HG03442 (cell line): ENCODE measurements at regions not wholly inside any gene's neighbourhood (a gene's known extent, or its start where the extent isn't known, plus 50 kb on each side); places are given as distances from the start of the nearest gene placed in this dataset.
"Not testable (repeated sequence)": the region's sequence is repeated elsewhere in the genome, so short reads cannot be mapped to it uniquely, and the experiment has no call there.

Experiments used
- ATAC-seq: cut with Tn5 transposase; IDR thresholded peaks from one replicate; pipeline ENCODE4 v1.9.1; 2021; ENCODE audit warnings: mild to moderate bottlenecking, moderate library complexity; ENCODE audit not compliant: unreplicated experiment

DNA sequence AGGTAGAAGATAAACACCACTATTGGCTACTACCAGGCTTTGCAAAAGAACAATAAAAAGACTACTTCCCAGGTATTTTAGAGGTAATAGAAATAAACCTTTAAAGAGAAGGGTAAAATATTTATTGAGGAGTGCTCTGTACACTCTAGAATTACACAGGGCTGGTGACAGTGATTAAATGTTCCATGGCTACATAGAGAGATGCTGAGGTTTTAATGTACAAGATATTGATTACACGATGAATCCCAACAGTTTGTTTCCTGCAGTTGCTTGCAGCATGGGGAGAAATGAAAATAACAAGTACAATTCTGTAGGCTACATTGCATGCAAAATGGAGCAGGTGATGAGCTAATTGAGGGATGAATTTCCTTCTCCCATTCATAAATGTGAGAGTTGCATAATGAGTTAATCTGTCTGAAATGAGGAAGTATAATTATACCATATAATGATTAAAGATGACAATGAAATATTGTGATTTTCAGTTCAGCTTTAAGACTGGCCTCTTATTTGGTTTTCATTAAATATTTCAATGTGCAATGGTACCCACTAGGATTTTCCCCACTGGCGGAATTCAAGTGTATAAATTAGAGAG is 266.1 kb downstream of the SOCS6 start:
- ATAC-seq = no peak

DNA sequence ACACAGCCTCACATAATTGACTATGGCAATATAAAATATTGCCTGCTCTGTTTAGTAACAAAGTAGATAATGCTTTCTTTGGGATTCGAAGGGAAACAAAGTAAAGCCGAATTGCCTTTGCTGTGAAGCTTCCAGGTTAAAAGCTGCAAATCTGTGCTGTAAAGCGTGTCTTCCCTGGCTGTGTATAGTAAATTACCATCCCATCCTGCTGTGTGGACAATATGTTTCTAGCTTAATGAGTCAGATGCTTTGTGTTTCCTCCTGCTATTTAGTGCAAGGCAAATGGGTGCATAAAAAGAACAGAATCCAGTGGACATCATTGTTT is 265.1 kb downstream of the SOCS6 start:
- no peak for ATAC-seq

DNA sequence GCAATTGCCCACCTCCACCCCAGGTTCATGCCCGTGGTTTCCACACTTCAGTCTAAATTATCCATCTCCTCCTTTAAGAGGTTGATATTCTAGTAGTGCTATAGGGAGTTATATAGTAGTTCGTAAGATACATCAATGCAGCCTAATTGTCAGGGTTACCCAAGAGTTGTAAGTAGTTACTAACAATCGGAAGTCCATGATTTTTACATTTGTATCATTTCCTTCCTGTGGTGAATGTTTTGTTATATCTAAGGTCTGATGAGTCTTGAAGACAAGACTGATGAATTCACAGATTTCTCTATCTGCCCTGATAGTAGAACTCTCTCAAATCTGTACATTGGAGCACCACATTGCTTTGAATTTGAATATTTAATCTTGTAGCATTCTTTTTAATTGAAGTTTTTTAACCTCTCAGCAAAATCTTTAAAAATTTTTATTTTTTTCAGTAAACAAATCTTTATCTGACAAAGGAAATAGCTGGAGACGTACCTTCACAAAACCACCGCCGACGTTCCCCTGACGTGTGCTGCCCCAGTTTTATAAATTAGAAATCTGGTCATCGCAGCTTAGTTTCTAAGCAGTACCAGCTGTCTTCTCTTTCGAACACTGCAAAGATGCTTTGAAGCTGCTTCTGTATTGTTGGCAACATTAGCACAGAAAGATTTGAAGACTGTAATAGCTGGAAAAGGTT is 264.5 kb downstream of the SOCS6 start:
- no peak for ATAC-seq

DNA sequence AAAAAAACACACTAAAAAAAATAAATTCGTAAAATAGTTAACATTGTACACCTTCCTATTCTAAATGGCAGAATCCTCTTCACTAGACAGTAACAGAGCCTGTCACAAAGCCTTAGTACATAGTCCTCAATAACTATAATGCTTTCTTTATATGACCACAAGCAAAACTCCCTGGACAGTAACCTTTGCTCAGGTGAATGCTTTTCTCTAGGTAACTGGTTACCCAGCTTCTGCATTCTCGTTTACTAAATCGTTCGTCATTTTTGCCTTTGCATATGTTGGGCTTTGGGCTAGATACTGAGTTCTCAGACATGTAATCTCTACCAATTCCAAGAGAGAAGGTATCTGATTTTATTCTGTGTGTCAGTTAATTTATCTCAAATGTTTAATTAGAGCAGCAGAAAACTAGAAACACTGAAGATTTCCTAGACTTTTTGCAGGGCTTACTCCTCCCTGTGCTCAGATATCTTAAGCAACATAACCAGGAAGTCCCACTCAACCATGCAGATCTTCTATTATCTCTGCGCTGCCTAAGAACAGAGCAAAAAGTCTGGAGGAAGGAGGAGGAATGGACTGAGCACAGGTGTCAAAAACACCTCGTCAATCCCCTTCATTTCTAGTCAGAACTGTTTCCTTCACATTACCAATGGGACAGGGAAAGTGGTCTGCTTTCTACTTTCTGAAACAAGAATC is 247.7 kb downstream of the SOCS6 start:
- no peak for ATAC-seq

DNA sequence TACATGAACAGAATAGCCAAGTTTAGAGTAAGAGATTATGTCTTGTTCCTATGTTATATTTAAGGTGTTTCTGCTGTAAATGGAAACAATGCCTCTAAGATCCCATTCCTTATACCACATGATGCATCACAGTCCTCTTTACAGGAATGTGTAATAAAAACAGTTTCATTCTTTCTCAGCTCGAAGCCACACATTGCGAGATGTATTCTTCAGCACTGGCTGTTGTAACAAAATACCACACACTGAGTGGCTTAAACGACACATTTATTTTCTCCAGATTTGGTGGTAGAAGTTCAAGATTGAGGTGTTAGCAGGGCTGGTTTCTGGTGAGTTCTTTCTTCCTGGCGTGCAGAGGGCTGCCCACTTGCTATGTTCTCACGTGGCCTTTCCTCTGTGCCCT is 246.2 kb downstream of the SOCS6 start:
- ATAC-seq = no peak

DNA sequence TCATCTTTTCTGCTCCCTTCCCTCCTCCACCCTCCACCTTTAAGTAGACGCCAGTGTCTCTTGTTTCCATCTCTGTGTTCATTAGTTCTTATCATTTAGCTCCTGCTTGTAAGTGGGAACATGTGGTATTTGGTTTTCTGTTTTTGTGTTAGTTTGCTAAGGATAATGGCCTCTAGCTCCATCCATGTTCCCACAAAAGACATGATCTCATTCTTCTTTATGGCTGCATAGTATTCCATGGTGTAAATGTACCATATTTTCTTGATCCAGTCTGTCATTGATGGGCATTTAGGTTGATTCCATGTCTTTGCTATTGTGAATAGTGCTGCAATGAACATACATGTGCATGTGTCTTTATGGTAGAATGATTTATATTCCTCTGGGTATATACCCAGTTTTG is 236.5 kb downstream of the SOCS6 start:
- ATAC-seq = not testable (repeated sequence)

DNA sequence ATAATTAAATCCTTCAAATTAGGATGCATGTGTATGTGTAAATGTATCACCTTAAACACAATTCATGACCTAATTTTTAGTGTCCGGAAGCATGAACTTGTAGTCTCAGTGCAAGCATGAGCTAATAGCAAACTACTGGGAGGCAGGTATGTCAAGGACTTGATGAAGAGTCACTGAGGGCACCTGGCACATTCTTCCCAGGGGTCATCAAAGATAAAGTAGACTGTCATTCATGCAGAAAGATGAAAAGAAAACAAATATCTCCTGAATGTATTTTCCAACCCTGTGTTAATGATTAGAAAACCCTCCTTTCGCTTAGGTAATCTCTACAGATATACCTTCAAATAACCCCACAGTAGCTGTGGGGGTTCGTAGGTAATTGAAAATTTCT is 234.9 kb downstream of the SOCS6 start:
- no peak for ATAC-seq

DNA sequence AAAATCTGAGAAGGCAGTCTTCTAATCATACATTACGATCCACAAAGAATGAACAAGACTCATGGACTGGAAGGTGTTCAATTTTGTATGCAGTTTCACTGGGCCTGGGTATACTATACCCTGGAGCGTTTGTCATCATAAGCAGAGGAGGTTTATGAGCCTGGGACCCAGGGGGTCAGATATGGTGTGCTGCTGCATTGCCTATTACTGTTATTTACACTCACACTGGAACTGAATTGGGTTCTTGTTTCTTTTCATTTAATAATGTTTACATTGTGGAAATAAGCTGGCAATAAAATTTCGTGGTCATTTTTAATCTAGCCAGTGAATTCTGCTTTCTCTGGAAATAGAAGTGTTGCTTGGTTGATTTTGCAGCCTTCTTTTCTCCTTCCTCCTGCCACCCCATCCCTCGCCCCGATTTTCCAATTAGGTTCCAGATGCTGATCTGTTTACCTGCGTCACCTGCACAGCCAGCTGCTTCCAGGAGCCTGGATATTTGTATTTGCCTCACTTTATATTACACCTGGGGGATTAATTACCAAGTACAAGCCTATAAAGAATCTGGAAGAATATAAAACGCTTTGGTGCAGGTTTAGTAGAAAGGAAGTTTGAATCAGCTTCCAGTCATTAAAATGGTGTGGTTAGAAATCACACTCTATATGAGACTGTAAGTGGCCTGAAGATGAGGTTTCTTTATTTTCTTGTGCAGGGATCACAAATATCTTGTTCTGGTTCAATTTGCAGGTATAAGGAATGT is 234.4 kb downstream of the SOCS6 start:
- no peak for ATAC-seq

DNA sequence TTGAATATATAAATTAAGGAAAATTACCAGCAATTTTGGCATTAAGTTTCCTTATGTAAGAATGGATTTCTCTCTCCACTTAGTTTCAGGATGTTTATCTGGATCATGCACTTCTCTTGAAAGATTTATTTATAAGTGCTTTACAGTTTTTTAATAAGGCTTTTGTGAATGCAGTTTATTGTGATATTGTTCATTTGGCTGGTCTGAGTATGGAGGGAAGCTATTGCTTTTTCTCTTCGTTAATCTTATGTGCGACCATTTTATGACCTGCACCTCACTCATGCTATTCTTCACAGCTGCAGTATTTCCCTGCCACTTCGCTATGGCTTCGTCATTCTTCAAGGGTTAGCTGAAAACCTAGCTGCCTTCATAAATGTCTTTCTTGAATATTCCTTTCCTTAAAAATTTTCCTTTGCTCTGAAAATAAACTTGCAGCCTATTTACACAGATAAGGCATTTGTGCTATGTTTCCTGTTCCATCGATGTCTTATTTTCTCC is 233.4 kb downstream of the SOCS6 start:
- ATAC-seq = no peak

DNA sequence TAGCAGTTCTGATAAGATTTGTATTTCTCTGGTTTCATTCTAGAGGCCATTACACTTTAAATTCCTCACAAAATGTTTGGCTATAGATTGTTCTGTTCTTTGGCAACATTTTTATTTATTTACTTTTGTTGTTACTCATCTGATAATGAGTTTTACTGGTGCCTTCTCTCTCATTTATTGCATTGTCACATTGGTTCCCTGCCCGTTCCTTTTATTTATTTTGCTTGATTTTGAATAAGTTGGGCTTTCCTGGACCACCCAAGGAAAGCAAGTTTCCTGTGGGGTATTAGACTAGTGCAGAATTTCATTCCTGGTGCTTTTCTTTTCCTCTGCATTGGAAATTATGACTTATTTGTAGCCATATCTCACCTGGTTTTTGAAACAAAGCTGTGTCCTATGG is 232.0 kb downstream of the SOCS6 start:
- no peak for ATAC-seq

DNA sequence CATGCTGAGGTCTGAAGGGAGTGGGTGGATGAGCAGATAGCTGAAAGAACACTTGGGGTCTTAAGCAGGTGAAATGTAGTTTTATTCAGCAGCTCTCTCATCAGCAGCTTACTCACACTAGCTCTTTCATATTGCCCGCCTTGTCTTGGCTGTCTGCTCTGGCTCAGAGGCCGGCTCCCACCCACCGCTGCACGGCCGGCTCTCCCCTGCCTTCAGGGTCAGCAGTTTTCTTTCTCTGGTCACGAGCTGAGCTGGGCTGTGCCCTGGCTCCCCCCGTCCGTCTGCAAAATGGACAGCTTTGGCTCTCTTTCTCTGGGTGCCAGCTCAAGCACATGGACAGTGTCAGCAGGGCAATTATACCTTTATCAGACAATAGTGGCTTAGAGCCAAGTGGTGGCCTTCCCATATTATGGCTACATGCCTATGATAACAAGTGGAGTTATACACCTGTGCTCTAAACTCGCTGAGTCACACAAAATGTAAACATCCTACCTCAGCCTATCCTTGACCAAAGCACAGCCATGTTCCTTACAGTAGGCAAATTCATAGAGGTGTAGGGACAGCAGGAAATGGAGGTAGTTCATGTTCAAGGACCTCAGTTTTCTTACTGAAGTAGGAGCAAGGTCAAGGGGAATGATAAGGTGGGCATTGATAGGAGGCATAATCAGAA is 224.8 kb downstream of the SOCS6 start:
- ATAC-seq = no peak

DNA sequence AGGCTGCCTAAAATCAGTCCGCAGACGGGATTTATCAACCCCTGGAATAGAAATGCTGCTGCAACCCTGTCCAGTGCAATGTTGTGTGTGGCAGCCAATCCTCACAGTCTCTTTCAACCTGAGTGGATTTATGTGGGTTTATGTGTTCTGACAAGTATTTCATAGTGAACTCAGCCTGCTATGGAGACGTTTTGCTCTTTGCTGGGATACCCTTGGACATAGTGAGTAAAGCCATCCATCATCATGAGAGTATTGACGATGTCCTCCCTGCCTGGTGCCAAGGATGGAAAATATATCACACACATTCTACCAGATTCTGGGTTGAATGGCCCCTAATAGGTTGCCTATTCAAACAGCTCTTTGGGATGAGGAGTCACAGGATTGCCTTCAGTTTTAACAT is 219.1 kb downstream of the SOCS6 start:
- ATAC-seq = no peak

DNA sequence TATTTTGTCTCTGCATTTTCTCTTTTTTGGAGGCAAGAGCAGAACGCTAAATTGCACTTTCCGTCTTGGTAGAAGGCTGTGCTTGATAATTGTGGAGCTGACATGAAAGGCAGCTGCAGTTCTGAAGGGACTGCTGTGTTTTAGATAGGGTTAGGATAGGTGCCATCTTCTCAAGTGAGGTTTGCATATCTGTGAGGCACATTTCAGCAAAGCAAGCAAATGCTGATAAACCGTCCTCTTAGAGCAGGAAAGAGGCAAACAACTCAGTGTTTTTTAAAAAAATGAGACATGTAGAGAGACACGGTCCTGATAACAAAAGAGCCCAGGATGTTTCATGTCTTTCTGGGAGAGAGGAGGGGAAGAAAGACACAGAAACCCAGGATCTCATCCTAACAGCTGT is 217.7 kb downstream of the SOCS6 start:
- no peak for ATAC-seq

DNA sequence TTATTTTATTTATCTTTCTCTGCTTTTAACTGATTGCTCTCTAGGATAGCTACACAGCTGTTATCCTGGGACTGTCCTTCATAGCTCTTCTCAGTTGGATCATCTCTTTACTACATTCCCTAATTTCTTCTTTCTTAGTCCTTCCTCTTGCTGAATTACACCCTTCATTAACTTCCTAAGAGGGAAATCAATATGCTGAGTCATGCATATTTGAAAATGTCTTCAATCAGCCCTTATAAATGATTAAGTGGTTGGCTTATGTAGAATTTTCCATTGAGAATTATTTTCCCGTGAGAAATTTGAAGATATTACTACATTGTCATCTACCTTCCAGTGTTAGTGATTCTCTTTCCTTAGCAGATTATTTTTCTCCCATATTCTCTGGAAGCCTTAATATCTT is 214.2 kb downstream of the SOCS6 start:
- ATAC-seq = no peak

DNA sequence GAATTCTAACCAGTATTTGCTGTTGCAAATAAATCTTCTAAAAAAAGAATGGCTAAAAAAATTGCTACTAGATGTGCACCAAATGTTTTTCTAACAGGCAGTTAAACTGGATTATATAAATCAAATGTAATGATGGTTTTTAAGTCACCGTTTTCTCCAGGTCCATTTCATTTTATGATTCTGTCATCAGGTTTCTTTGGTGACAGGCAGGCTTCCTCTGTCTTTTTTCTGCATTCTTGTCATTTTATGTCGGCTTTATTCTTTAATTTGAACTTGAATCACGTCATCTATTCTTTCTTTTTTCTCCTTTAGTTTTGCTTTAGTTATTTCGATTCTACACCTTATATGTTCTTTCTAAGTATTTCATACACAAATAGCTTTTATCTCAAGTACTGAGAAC is 212.5 kb downstream of the SOCS6 start:
- ATAC-seq = no peak

DNA sequence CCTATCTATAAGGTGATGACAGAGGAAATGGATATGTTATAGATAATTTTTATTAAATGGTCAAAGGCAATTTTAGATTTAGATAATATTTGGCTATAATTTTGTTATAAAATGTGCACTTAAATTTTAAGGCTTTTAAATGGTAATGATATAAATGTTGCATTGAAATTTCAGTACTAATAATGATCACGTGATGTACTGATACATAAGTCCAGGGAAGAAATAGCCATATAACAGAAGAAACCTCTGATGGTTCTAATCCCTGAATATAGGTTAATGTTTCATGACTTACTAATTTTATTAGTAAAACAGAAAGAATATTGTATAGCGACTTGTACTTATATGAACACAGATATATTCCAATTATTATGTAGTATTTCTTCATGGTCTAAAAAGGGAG is 211.9 kb downstream of the SOCS6 start:
- no peak for ATAC-seq

DNA sequence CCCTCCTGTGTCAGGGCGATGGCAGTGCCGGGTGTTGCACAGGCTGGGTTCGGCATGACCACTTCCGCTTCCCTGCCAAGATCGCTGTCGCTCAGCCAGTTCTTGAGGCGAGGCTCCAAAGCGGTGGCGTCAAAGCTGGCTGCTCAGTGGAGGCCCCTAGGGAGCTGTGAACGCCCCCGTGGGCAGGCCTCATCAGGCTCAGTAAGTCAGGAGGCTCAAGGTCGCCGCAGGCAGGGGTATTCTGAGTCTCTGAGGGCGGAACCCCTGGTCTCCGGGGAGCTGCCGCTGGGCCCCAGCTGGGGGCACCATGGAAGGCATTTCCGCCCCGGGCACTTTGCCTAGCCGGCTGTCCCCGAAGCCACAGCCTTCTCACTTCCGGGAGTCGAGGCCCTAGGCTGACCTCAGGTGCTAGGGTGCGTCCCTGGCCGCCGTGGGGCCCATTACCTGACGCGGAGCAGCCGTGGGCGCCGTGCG is 210.4 kb downstream of the SOCS6 start:
- ATAC-seq = no peak

DNA sequence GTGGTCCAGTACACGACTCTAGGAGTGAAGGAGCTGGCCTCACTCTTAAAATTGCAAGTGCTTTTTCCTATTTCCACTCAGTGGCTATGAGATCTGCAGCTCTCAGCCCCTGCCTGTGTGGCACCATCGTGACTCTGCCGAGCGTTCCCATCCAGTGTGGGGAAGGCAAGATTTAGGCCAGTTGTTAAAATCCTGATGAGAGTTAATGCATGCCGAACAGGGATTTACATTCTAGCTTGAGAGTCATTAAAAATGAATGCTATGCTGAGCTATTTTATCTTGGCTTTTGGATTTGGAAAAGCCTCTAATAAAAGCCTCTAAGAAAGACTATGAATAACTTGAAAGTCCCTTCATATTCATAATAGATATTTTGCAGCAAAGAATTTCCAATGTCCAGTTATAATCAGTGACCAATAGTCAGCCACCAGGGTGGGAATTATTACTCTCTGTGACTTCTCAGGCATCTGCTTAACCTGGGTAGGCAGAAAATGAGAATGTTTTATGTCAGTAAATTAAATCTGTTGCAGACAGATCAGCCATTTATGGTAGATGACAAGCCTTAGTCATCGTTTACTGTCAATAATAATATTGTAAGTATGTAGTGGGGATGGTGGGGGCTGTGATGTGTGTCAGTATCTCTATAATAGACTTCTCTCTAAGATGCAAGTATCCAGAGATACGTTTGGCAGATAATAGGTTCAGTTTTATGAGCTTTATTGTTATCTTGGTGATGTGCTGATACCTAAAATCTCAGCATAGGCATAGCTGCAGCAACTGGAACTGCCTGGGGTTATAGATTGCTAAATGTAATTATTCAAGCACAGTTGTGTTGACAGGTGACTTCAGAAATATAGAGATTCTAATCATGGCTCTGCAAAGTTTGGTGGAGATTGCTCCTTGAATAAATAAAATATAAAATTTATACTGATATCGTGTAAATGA is 207.8 kb downstream of the SOCS6 start:
- ATAC-seq = no peak

DNA sequence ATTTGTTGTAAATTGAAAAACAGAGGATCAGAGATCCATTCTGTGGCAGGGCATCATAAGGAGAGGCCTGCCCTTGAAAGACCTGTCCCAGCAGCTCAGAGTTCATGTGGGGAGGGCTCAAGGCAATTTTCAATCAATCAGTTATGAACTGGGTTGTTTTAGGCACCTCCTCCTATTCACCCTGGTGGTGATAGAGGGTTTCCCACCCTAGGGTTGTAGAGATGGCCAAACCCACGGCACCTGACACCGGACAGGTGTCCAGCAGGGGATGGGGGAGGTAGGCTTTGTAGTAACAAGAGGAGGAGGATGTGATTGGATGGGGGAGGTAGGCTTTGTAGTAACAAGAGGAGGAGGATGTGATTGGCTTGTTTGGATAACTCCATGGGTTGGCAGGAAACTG is 205.7 kb downstream of the SOCS6 start:
- no peak for ATAC-seq

DNA sequence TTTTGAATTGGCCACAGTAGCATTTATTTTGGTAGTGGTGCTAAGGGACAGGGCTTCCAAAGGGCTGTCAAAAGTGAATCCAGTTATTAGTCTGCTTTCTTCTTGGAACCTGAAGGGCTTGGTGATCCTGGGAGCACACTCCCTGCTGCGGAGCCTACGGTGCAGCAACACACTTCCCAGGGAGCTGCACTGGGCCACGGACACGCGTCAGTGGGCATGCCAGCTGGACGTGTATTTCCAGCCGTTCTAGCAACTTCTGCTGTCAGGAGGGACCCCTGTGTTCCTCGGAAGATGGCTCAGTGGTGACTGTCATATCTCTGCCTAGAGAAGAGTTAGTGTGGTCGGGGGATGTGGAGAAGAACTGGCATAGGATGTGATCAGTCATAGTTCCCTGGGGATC is 204.6 kb downstream of the SOCS6 start:
- ATAC-seq = no peak
